ENCODE measurements at regions not wholly inside any gene's neighbourhood (a gene's known extent, or its start where the extent isn't known, plus 50 kb on each side); places are given as distances from the start of the nearest gene placed in this dataset.

GRCh38 chr2:118250001-118250400, 161.7 kb downstream of the INSIG2 start:
- peak; percentile 89 for DNase-seq (ENCODE audit: low read depth)

GRCh38 chr2:118249531-118249930, 161.3 kb downstream of the INSIG2 start:
- H3K4me3 ChIP-seq (ENCODE audit: low read depth, low read length), result no peak overlapping the region
- no peaks in the 10 kb centered on the region for H3K36me3 ChIP-seq (ENCODE audit: control insufficient read depth, insufficient read depth, low read length)
- no peak for TF ChIP-seq CTCF (IDR thresholded peaks at IDR 0.05; ENCODE audit: insufficient read depth, low read length, severe bottlenecking)
- peak; percentile 78 for DNase-seq (ENCODE audit: low read depth)
- no peak for FAIRE-seq
- H3K27me3 ChIP-seq (ENCODE audit: control insufficient read depth, insufficient read depth, low read length), result no peaks in the 10 kb centered on the region

More at GRCh38 chr2:118250001-118250400, 161.7 kb downstream of the INSIG2 start:
- no peak for TF ChIP-seq CTCF (IDR thresholded peaks at IDR 0.05; ENCODE audit: insufficient read depth, low read length, severe bottlenecking)
- no peak overlapping the region for H3K4me3 ChIP-seq (ENCODE audit: low read depth, low read length)
- no peaks in the 10 kb centered on the region for H3K27me3 ChIP-seq (ENCODE audit: control insufficient read depth, insufficient read depth, low read length)
- H3K36me3 ChIP-seq (ENCODE audit: control insufficient read depth, insufficient read depth, low read length), result no peaks in the 10 kb centered on the region
- FAIRE-seq, result no peak

GRCh38 chr2:118246726-118247125, 158.5 kb downstream of the INSIG2 start:
- H3K36me3 ChIP-seq (ENCODE audit: control insufficient read depth, insufficient read depth, low read length), result no peaks in the 10 kb centered on the region
- TF ChIP-seq CTCF (IDR thresholded peaks at IDR 0.05; ENCODE audit: insufficient read depth, low read length, severe bottlenecking), result no peak
- DNase-seq (ENCODE audit: low read depth), result peak; percentile 47
- peak; percentile 79 for FAIRE-seq
- H3K4me3 ChIP-seq (ENCODE audit: low read depth, low read length), result no peak overlapping the region
- H3K27me3 ChIP-seq (ENCODE audit: control insufficient read depth, insufficient read depth, low read length), result no peaks in the 10 kb centered on the region

GRCh38 chr2:118246079-118246478, 157.8 kb downstream of the INSIG2 start:
- FAIRE-seq (no peak), DNase-seq (ENCODE audit: low read depth) (no peak)
- Histone ChIP-seq H3K27me3 (ENCODE audit: control insufficient read depth, insufficient read depth, low read length) (no peaks in the 10 kb centered on the region), H3K4me3 (ENCODE audit: low read depth, low read length) (no peak overlapping the region), H3K36me3 (ENCODE audit: control insufficient read depth, insufficient read depth, low read length) (no peaks in the 10 kb centered on the region)
- TF ChIP-seq CTCF (IDR thresholded peaks at IDR 0.05; ENCODE audit: insufficient read depth, low read length, severe bottlenecking), result no peak

- no peak for TF ChIP-seq CTCF (IDR thresholded peaks at IDR 0.05; ENCODE audit: insufficient read depth, low read length, severe bottlenecking)
- H3K27me3 ChIP-seq (ENCODE audit: control insufficient read depth, insufficient read depth, low read length), result no peaks in the 10 kb centered on the region
- FAIRE-seq (no peak), DNase-seq (ENCODE audit: low read depth) (no peak)
- H3K36me3 ChIP-seq (ENCODE audit: control insufficient read depth, insufficient read depth, low read length), result no peaks in the 10 kb centered on the region
- H3K4me3 ChIP-seq (ENCODE audit: low read depth, low read length), result no peak overlapping the region
Measured at GRCh38 chr2:118244686-118245085, 156.4 kb downstream of the INSIG2 start.

- no peak for FAIRE-seq
- DNase-seq (ENCODE audit: low read depth), result no peak
- no peak overlapping the region for H3K4me3 ChIP-seq (ENCODE audit: low read depth, low read length)
- TF ChIP-seq CTCF (IDR thresholded peaks at IDR 0.05; ENCODE audit: insufficient read depth, low read length, severe bottlenecking), result no peak
- H3K27me3 ChIP-seq (ENCODE audit: control insufficient read depth, insufficient read depth, low read length), result no peaks in the 10 kb centered on the region
- no peaks in the 10 kb centered on the region for H3K36me3 ChIP-seq (ENCODE audit: control insufficient read depth, insufficient read depth, low read length)
Measured at GRCh38 chr2:118243031-118243430, 154.8 kb downstream of the INSIG2 start.

Data from bronchial epithelial cell (primary cell).